Keratinocyte (primary cell): ENCODE measurements at regions not wholly inside any gene's neighbourhood (a gene's known extent, or its start where the extent isn't known, plus 50 kb on each side); places are given as distances from the start of the nearest gene placed in this dataset.

Experiments
- DNase-seq: peaks from one replicate; pipeline ENCODE4 v3.0.0-alpha.2; 2011; ENCODE audit warnings: low read depth, missing footprints, low spot score
- FAIRE-seq: peaks from 2 replicates; lab custom pipeline; 2011; peaks lifted over from hg19 to GRCh38; lab: Jason Lieb, UNC
- H2AFZ ChIP-seq: 2 replicates; pipeline ENCODE4 v1.6.0; 2012; ENCODE audit warnings: low read length, control low read depth, inconsistent platforms; ENCODE audit not compliant: control insufficient read depth
- H3K27ac ChIP-seq: 2 replicates; pipeline ENCODE4 v1.5.1; 2011; ENCODE audit warnings: low read length; ENCODE audit not compliant: control insufficient read depth, insufficient read depth
- H3K27me3 ChIP-seq: 3 replicates; pipeline ENCODE4 v1.6.0; 2011; ENCODE audit warnings: low read length; ENCODE audit not compliant: control insufficient read depth, insufficient read depth; ENCODE audit errors: extremely low read depth
- H3K36me3 ChIP-seq, 2 experiments: 2 replicates in 1 of 2; 3 replicates in 1 of 2; pipeline ENCODE4 v1.5.1; 2011; ENCODE audit warnings: low read length in 2 of 2, mild to moderate bottlenecking in 1 of 2; ENCODE audit not compliant: control insufficient read depth in 2 of 2, insufficient read depth in 2 of 2; ENCODE audit errors: extremely low read depth in 1 of 2
- H3K4me1 ChIP-seq: 3 replicates; pipeline ENCODE4 v1.5.1; 2011; ENCODE audit warnings: low read length; ENCODE audit not compliant: control insufficient read depth, insufficient read depth; ENCODE audit errors: extremely low read depth
- H3K4me2 ChIP-seq: 3 replicates; pipeline ENCODE4 v1.6.0; 2011; ENCODE audit warnings: low read depth, low read length; ENCODE audit not compliant: control insufficient read depth, insufficient read depth; ENCODE audit errors: extremely low read depth
- H3K4me3 ChIP-seq, 3 experiments: fragments of 200-600 bp in 1 of 3; sonication (generic) in 1 of 3; 2 replicates in 2 of 3; 3 replicates in 1 of 3; pipeline ENCODE4 v1.5.1; 2011 to 2016; ENCODE audit warnings: low read length in 3 of 3, mild to moderate bottlenecking in 3 of 3, control low read depth in 2 of 3, inconsistent platforms in 1 of 3, low read depth in 1 of 3, mixed read lengths in 1 of 3, mixed run types in 1 of 3, moderate library complexity in 1 of 3; ENCODE audit not compliant: control insufficient read depth in 2 of 3, insufficient read depth in 2 of 3; ENCODE audit errors: extremely low read depth in 1 of 3
- H3K79me2 ChIP-seq: 2 replicates; pipeline ENCODE4 v1.6.0; 2012; ENCODE audit warnings: low read length; ENCODE audit not compliant: control insufficient read depth, insufficient read depth
- H3K9ac ChIP-seq: 3 replicates; pipeline ENCODE4 v1.6.0; 2011; ENCODE audit warnings: low read length; ENCODE audit not compliant: control insufficient read depth, insufficient read depth; ENCODE audit errors: extremely low read depth
- H3K9me1 ChIP-seq: 3 replicates; pipeline ENCODE4 v1.6.0; 2011; ENCODE audit warnings: low read length; ENCODE audit not compliant: control insufficient read depth, insufficient read depth; ENCODE audit errors: extremely low read depth
- H3K9me3 ChIP-seq: 2 replicates; pipeline ENCODE4 v1.5.1; 2012; ENCODE audit warnings: low read depth, low read length; ENCODE audit not compliant: control insufficient read depth
- H4K20me1 ChIP-seq: 3 replicates; pipeline ENCODE4 v1.6.0; 2011; ENCODE audit warnings: low read length; ENCODE audit not compliant: control insufficient read depth, insufficient read depth; ENCODE audit errors: extremely low read depth
- EZH2 ChIP-seq: IDR thresholded peaks from one replicate; pipeline ENCODE4 v1.6.1; 2012; ENCODE audit warnings: inconsistent platforms, mild to moderate bottlenecking, low read length, moderate library complexity
- dilution Hi-C: fragments of 300-500 bp; cut with MboI; formaldehyde crosslinking; loops from one replicate; pipeline ENCODE4 v1.7.0; 2020; ENCODE audit warnings: low sequenced_read_pairs; ENCODE audit not compliant: extremely low pct_ligation_motif_present
- TF ChIP-seq, protein P1 (sequence below), 3 experiments: IDR thresholded peaks in 1 of 3; conservative IDR thresholded peaks in 1 of 3; optimal IDR thresholded peaks in 1 of 3; 2 replicates in 2 of 3; 3 replicates in 1 of 3; pipeline versions ENCODE3 to v1.5.1; 2011; ENCODE audit warnings: low read length in 3 of 3, mild to moderate bottlenecking in 3 of 3, moderate library complexity in 2 of 3, control low read depth in 1 of 3, inconsistent platforms in 1 of 3; ENCODE audit not compliant: insufficient read depth in 2 of 3; ENCODE audit errors: extremely low read depth in 1 of 3

DNA sequence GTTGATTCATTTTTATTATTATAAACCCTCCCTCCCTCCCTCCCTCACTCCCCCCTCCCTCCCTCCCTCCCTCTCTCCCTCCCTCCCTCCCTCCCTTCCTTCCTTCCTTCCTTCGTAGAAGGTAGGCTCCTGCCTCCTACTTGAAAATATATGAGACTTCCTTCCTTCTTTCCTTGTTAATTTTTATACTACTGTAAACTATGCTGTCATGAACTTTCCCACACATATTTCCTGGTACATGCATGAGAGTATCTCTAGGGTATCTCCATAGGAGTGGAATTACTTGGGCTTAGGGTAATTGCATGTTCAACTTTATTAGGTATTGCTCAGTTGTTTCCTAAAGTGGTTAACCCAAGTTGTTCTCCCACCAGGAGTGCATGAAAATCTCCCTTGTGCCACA lies 330.6 kb downstream of the KCNRG start:
- Histone ChIP-seq H3K4me1 (no peaks in the 10 kb centered on the region), H3K79me2 (no peaks in the 10 kb centered on the region), H3K9me3 (no peaks in the 10 kb centered on the region), H3K9me1 (no peaks in the 10 kb centered on the region), H3K27me3 (no peaks in the 10 kb centered on the region), H4K20me1 (no peaks in the 10 kb centered on the region), H3K36me3 (no peaks in the 10 kb centered on the region), H3K4me3 (no peak overlapping the region), H3K4me2 (no peak overlapping the region), H3K27ac (no peak overlapping the region), H2AFZ (no peak overlapping the region), H3K9ac (no peak overlapping the region)
- no peak for FAIRE-seq
- no peak for TF ChIP-seq EZH2
- TF ChIP-seq, protein P1, sequence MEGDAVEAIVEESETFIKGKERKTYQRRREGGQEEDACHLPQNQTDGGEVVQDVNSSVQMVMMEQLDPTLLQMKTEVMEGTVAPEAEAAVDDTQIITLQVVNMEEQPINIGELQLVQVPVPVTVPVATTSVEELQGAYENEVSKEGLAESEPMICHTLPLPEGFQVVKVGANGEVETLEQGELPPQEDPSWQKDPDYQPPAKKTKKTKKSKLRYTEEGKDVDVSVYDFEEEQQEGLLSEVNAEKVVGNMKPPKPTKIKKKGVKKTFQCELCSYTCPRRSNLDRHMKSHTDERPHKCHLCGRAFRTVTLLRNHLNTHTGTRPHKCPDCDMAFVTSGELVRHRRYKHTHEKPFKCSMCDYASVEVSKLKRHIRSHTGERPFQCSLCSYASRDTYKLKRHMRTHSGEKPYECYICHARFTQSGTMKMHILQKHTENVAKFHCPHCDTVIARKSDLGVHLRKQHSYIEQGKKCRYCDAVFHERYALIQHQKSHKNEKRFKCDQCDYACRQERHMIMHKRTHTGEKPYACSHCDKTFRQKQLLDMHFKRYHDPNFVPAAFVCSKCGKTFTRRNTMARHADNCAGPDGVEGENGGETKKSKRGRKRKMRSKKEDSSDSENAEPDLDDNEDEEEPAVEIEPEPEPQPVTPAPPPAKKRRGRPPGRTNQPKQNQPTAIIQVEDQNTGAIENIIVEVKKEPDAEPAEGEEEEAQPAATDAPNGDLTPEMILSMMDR (optimal IDR thresholded peaks at IDR 0.05 in 1 of 3, IDR thresholded peaks at IDR 0.05 in 1 of 3, conservative IDR thresholded peaks at IDR 0.05 in 1 of 3; ENCODE audit: extremely low read depth in 1 of 3, insufficient read depth in 2 of 3, low read length in 3 of 3): no peak
- dilution Hi-C loops: no loop called here
- DNase-seq: no peak

DNA sequence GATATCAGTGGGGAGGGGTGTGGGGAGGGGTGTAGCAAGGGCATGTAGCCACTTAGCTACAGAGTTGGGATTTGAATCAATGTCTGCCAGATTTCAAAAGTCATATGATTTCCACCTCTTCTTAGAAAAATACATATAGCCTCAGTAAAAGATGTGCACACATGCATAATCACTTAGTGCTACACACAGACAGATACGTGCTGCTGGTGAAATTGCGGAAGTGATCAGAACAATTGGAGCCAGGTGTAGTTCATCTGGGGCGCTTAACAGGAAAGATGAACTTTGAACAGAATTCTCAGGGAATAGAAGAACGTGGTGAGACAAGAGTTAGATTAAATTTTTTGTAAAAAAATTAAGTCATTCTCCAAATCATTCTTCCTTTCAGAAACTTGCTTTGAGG lies 333.1 kb downstream of the KCNRG start:
- Histone ChIP-seq H4K20me1 (no peaks in the 10 kb centered on the region), H3K27me3 (peaks cover 3% of the 10 kb centered on the region), H3K9me3 (no peaks in the 10 kb centered on the region), H3K36me3 (no peaks in the 10 kb centered on the region), H2AFZ (no peak overlapping the region), H3K9me1 (no peaks in the 10 kb centered on the region), H3K9ac (no peak overlapping the region), H3K79me2 (no peaks in the 10 kb centered on the region), H3K27ac (no peak overlapping the region), H3K4me1 (no peaks in the 10 kb centered on the region), H3K4me2 (no peak overlapping the region), H3K4me3 (no peak overlapping the region)
- dilution Hi-C loops: no loop called here
- no peak for DNase-seq
- FAIRE-seq: no peak
- no peak for TF ChIP-seq EZH2
- TF ChIP-seq, protein P1 (optimal IDR thresholded peaks at IDR 0.05 in 1 of 3, IDR thresholded peaks at IDR 0.05 in 1 of 3, conservative IDR thresholded peaks at IDR 0.05 in 1 of 3; ENCODE audit: extremely low read depth in 1 of 3, insufficient read depth in 2 of 3, low read length in 3 of 3): no peak
